ENCODE measurements at regions not wholly inside any gene's neighbourhood (a gene's known extent, or its start where the extent isn't known, plus 50 kb on each side); places are given as distances from the start of the nearest gene placed in this dataset.

DNA sequence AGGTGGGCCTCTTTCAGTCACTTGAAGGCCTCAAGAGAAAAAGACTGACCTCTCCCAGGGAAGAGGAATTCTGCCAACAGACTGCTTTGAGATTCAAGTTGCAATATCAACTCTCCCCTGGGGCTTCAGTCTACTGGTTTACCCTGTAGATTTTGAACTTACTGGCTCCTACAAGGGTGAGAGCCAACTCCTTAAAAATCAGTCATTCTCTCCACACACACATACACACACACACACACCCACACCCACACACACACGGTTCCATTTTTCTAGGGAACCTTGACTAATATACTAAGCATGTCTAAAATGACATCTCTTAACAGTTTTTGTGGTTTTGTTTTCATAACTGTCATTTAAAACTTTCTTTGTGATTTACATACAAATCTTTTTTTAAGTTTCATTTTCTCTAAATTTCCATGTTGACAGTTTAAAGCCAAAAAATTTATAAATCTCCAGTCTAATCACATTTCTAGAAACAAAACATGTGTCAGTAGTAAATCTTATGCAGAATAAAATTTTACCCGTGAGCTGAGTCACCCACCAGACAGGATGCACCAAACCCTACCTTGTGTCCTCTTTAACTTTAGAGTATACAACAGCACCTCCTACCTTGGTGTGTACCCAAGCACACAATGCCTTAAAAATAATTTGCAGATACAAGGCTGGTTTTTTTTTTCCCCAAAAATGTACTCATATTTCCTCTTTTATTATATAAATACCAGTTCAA, 394.6 kb downstream of the AEBP2 start:
- Histone ChIP-seq H3K4me1 (ENCODE audit: control insufficient read depth, insufficient read depth, low read length) (no peaks in the 10 kb centered on the region), H3K36me3 (ENCODE audit: control insufficient read depth, insufficient read depth, low read length) (no peaks in the 10 kb centered on the region), H3K4me3 (ENCODE audit: low read depth in 2 of 2, low read length in 2 of 2) (no peak overlapping the region), H3K27ac (ENCODE audit: low read length) (no peak overlapping the region), H3K9me3 (ENCODE audit: control insufficient read depth, insufficient read depth, low read depth, low read length) (no peaks in the 10 kb centered on the region), H3K27me3 (ENCODE audit: control insufficient read depth, insufficient read depth, low read length) (no peaks in the 10 kb centered on the region)
- no TSS peak for BruUV-seq (replicated peaks)
- ATAC-seq (no peak), DNase-seq (ENCODE audit: low read depth, low spot score) (no peak)
- TF ChIP-seq REST (IDR thresholded peaks at IDR 0.05; ENCODE audit: insufficient read depth in 1 of 2, low read depth in 2 of 2, low read length in 1 of 2) (no peak), CTCF (IDR thresholded peaks at IDR 0.05) (no peak), POLR2AphosphoS5 (IDR thresholded peaks at IDR 0.05; ENCODE audit: low read depth, low read length) (no peak), TCF7L2 (IDR thresholded peaks at IDR 0.05; ENCODE audit: low read depth, low read length) (no peak), SIN3A (IDR thresholded peaks at IDR 0.05; ENCODE audit: borderline replicate concordance, insufficient read depth, low read depth, low read length) (no peak)
- intact Hi-C loops (cut with micrococcal nuclease; ENCODE audit: unreplicated experiment), result no loop called here
- ChIA-PET CTCF (no interaction called here), POLR2A (no interaction called here)
- in situ Hi-C loops (cut with HindIII; ENCODE audit: low pct_unique_long_range_greater_than_20kb, low sequenced_read_pairs), result no loop called here

DNA sequence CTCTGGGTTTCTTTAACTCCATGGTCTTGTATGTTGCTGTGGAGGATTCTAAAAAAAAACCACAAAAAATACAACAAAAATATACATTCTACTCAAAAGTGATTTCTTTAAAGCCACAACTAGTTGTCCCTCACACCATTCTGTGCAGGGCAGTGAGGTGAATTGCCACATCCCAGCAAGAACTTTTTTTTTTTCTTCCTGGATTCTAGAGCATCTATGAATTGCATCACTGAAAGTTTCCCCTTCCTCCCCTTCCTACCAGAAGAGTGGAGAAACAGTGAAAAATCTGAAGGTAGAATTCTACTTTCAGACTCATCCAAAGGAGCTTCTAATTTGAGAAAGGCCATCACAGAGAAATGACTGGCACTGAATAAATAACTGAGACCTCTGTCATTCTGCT, 395.3 kb downstream of the AEBP2 start:
- ChIA-PET CTCF (no interaction called here), POLR2A (no interaction called here)
- DNase-seq (ENCODE audit: low read depth, low spot score), result no peak
- H3K4me3 ChIP-seq (ENCODE audit: low read depth in 2 of 2, low read length in 2 of 2), result no peak overlapping the region
- intact Hi-C loops (cut with micrococcal nuclease; ENCODE audit: unreplicated experiment) (no loop called here), in situ Hi-C loops (cut with HindIII; ENCODE audit: low pct_unique_long_range_greater_than_20kb, low sequenced_read_pairs) (no loop called here)
- TF ChIP-seq REST (IDR thresholded peaks at IDR 0.05; ENCODE audit: insufficient read depth in 1 of 2, low read depth in 2 of 2, low read length in 1 of 2) (no peak), CTCF (IDR thresholded peaks at IDR 0.05) (no peak), POLR2AphosphoS5 (IDR thresholded peaks at IDR 0.05; ENCODE audit: low read depth, low read length) (no peak), SIN3A (IDR thresholded peaks at IDR 0.05; ENCODE audit: borderline replicate concordance, insufficient read depth, low read depth, low read length) (no peak), TCF7L2 (IDR thresholded peaks at IDR 0.05; ENCODE audit: low read depth, low read length) (no peak)
- no peaks in the 10 kb centered on the region for H3K4me1 ChIP-seq (ENCODE audit: control insufficient read depth, insufficient read depth, low read length)
- H3K9me3 ChIP-seq (ENCODE audit: control insufficient read depth, insufficient read depth, low read depth, low read length), result no peaks in the 10 kb centered on the region
- no peaks in the 10 kb centered on the region for H3K36me3 ChIP-seq (ENCODE audit: control insufficient read depth, insufficient read depth, low read length)
- ATAC-seq, result no peak
- H3K27ac ChIP-seq (ENCODE audit: low read length), result no peak overlapping the region
- BruUV-seq (replicated peaks), result no TSS peak
- no peaks in the 10 kb centered on the region for H3K27me3 ChIP-seq (ENCODE audit: control insufficient read depth, insufficient read depth, low read length)
